HL-60 (cell line): ENCODE measurements at regions not wholly inside any gene's neighbourhood (a gene's known extent, or its start where the extent isn't known, plus 50 kb on each side); places are given as distances from the start of the nearest gene placed in this dataset.

Source experiments
- CTCF ChIP-seq: IDR thresholded peaks from one replicate; pipeline ENCODE4 v1.5.1; 2011; ENCODE audit warnings: low read length, control low read depth, inconsistent platforms; ENCODE audit not compliant: insufficient read depth
- POLR2AphosphoS5 ChIP-seq: IDR thresholded peaks from 2 replicates; pipeline ENCODE4 v1.6.1; 2012; ENCODE audit warnings: low read depth
- REST ChIP-seq: IDR thresholded peaks from 2 replicates; pipeline ENCODE4 v1.6.1; 2012; ENCODE audit warnings: low read depth; ENCODE audit not compliant: insufficient replicate concordance
- SPI1 ChIP-seq: IDR thresholded peaks from 2 replicates; pipeline ENCODE4 v1.6.1; 2012; ENCODE audit warnings: low read depth, mild to moderate bottlenecking, borderline replicate concordance

GRCh38 chr20:54856202-54856601 is 380.8 kb downstream of the DOK5 start:
- TF ChIP-seq CTCF: no peak
- no peak for TF ChIP-seq REST
- TF ChIP-seq SPI1: no peak
- no peak for TF ChIP-seq POLR2AphosphoS5
